H1 (cell line): ENCODE measurements at regions not wholly inside any gene's neighbourhood (a gene's known extent, or its start where the extent isn't known, plus 50 kb on each side); places are given as distances from the start of the nearest gene placed in this dataset.

Source experiments
- CTCF ChIA-PET: fragments of 300-600 bp; sonication (Branson Sonifier 250); formaldehyde crosslinking; loops from one replicate; lab custom pipeline; 2021; ENCODE audit not compliant: partially characterized antibody; lab: Charles Lee
- POLR2A ChIA-PET: fragments of 300-600 bp; sonication (Branson Sonifier 250); formaldehyde crosslinking; loops from one replicate; lab custom pipeline; 2021; ENCODE audit warnings: inconsistent platforms; ENCODE audit not compliant: partially characterized antibody; lab: Charles Lee
- DNase-seq, 2 experiments: peaks; one replicate each; pipeline versions ENCODE4 v3.0.0 to v3.0.0-alpha.2; 2010 to 2022; ENCODE audit warnings: low spot score in 2 of 2, low read depth in 1 of 2, mixed read lengths in 1 of 2
- FAIRE-seq: peaks from 2 replicates; lab custom pipeline; 2011; peaks lifted over from hg19 to GRCh38; lab: Jason Lieb, UNC
- H2AFZ ChIP-seq: 2 replicates; pipeline ENCODE4 v1.8.1; 2012; ENCODE audit warnings: low read length, inconsistent platforms
- H2AK5ac ChIP-seq: 2 replicates; pipeline ENCODE4 v1.6.1; 2013; ENCODE audit warnings: low read depth, low read length
- H2BK120ac ChIP-seq: replicated peaks from 2 replicates; pipeline ENCODE3; 2013; ENCODE audit warnings: low read depth, low read length, inconsistent platforms
- H2BK12ac ChIP-seq: 2 replicates; pipeline ENCODE4 v1.6.1; 2013; ENCODE audit warnings: low read depth, low read length
- H2BK15ac ChIP-seq: 2 replicates; pipeline ENCODE4 v1.6.1; 2013; ENCODE audit warnings: low read length
- H2BK20ac ChIP-seq: 2 replicates; pipeline ENCODE4 v1.6.1; 2013; ENCODE audit warnings: low read length
- H2BK5ac ChIP-seq: 2 replicates; pipeline ENCODE4 v1.6.1; 2013; ENCODE audit warnings: low read depth, low read length
- H3K14ac ChIP-seq: 2 replicates; pipeline ENCODE4 v1.6.1; 2013; ENCODE audit warnings: inconsistent platforms; ENCODE audit not compliant: insufficient read length
- H3K18ac ChIP-seq: 2 replicates; pipeline ENCODE4 v1.6.1; 2013; ENCODE audit warnings: low read length; ENCODE audit errors: extremely low read depth
- H3K23ac ChIP-seq: 2 replicates; pipeline ENCODE4 v1.6.1; 2013; ENCODE audit warnings: inconsistent platforms; ENCODE audit not compliant: insufficient read length
- H3K23me2 ChIP-seq: 2 replicates; pipeline ENCODE4 v1.6.1; 2013; ENCODE audit warnings: low read depth, low read length
- H3K27ac ChIP-seq: 2 replicates; pipeline ENCODE4 v1.6.1; 2011; ENCODE audit warnings: low read depth, low read length, inconsistent platforms
- H3K27me3 ChIP-seq, 4 experiments: replicated peaks in 1 of 4; 1 replicate in 1 of 4; 2 replicates in 3 of 4; pipeline versions ENCODE4 v1.6.1 to v1.8.1; 2011 to 2013; ENCODE audit warnings: low read length in 3 of 4, mild to moderate bottlenecking in 3 of 4, inconsistent platforms in 2 of 4, mixed read lengths in 2 of 4, moderate library complexity in 1 of 4; ENCODE audit not compliant: control insufficient read depth in 3 of 4, insufficient read depth in 3 of 4; ENCODE audit errors: extremely low read depth in 1 of 4
- H3K36me3 ChIP-seq, 4 experiments: 2 replicates each; pipeline versions ENCODE4 v1.6.1 to v1.8.1; 2011 to 2013; ENCODE audit warnings: mild to moderate bottlenecking in 4 of 4, low read length in 3 of 4, moderate library complexity in 2 of 4, control low read depth in 1 of 4, inconsistent platforms in 1 of 4; ENCODE audit not compliant: insufficient read depth in 4 of 4, control insufficient read depth in 2 of 4
- H3K4ac ChIP-seq: replicated peaks from 2 replicates; pipeline ENCODE3; 2013; ENCODE audit warnings: low read length, low read depth, mixed read lengths, inconsistent platforms; ENCODE audit not compliant: insufficient read length
- H3K4me1 ChIP-seq, 4 experiments: replicated peaks in 1 of 4; 1 replicate in 1 of 4; 2 replicates in 3 of 4; pipeline versions ENCODE4 v1.6.1 to v1.8.1; 2011 to 2013; ENCODE audit warnings: low read length in 3 of 4, inconsistent platforms in 2 of 4, mixed read lengths in 1 of 4; ENCODE audit not compliant: insufficient read depth in 4 of 4, control insufficient read depth in 3 of 4
- H3K4me2 ChIP-seq, 2 experiments: 2 replicates each; pipeline versions ENCODE4 v1.6.1 to v1.8.1; 2011 to 2013; ENCODE audit warnings: low read depth in 2 of 2, low read length in 2 of 2, control low read depth in 1 of 2, inconsistent platforms in 1 of 2, mild to moderate bottlenecking in 1 of 2; ENCODE audit not compliant: insufficient read depth in 1 of 2
- H3K4me3 ChIP-seq, 4 experiments: fragments of 200-600, 300-600 bp in 1 of 4; sonication (generic), shearing (Covaris generic), sonication (Bioruptor Twin) in 1 of 4; 2 replicates each; pipeline versions ENCODE4 v1.5.1 to v1.8.1; 2011 to 2016; ENCODE audit warnings: low read length in 4 of 4, low read depth in 3 of 4, control low read depth in 2 of 4, inconsistent platforms in 2 of 4, mild to moderate bottlenecking in 2 of 4, mixed read lengths in 1 of 4, moderate library complexity in 1 of 4; ENCODE audit not compliant: insufficient read depth in 2 of 4; ENCODE audit errors: extremely low read depth in 1 of 4
- H3K56ac ChIP-seq: replicated peaks from 2 replicates; pipeline ENCODE3; 2013; ENCODE audit warnings: low read depth, mild to moderate bottlenecking, mixed read lengths, low read length, inconsistent platforms; ENCODE audit not compliant: insufficient read length
- H3K79me1 ChIP-seq: 2 replicates; pipeline ENCODE4 v1.6.1; 2013; ENCODE audit warnings: low read depth, low read length, control low read depth
- H3K79me2 ChIP-seq, 2 experiments: 2 replicates each; pipeline versions ENCODE4 v1.6.1 to v1.8.1; 2012 to 2013; ENCODE audit warnings: low read length in 2 of 2, mild to moderate bottlenecking in 2 of 2, inconsistent platforms in 1 of 2; ENCODE audit not compliant: insufficient read depth in 2 of 2, control insufficient read depth in 1 of 2
- H3K9ac ChIP-seq, 4 experiments: replicated peaks in 1 of 4; 1 replicate in 1 of 4; 2 replicates in 3 of 4; pipeline versions ENCODE4 v1.6.1 to v1.8.1; 2011 to 2013; ENCODE audit warnings: low read depth in 3 of 4, low read length in 3 of 4, control low read depth in 2 of 4, mild to moderate bottlenecking in 2 of 4, moderate library complexity in 2 of 4, inconsistent platforms in 1 of 4; ENCODE audit errors: extremely low read depth in 1 of 4
- H3K9me3 ChIP-seq, 2 experiments: 2 replicates each; pipeline versions ENCODE4 v1.6.1 to v1.8.1; 2012 to 2013; ENCODE audit warnings: mild to moderate bottlenecking in 2 of 2, moderate library complexity in 2 of 2, control low read depth in 1 of 2, inconsistent platforms in 1 of 2, low read depth in 1 of 2, low read length in 1 of 2, mixed read lengths in 1 of 2; ENCODE audit not compliant: insufficient read depth in 2 of 2
- H4K20me1 ChIP-seq, 2 experiments: replicated peaks in 1 of 2; 2 replicates each; pipeline versions ENCODE3 to v1.8.1; 2011 to 2013; ENCODE audit warnings: inconsistent platforms in 2 of 2, low read length in 2 of 2, mild to moderate bottlenecking in 1 of 2; ENCODE audit not compliant: insufficient read depth in 2 of 2, control insufficient read depth in 1 of 2
- H4K5ac ChIP-seq: 2 replicates; pipeline ENCODE4 v1.6.1; 2013; ENCODE audit warnings: low read length, low read depth, mixed read lengths, inconsistent platforms; ENCODE audit not compliant: insufficient read length
- H4K8ac ChIP-seq: 2 replicates; pipeline ENCODE4 v1.8.0; 2013; ENCODE audit warnings: mild to moderate bottlenecking, moderate library complexity, low read length, inconsistent platforms; ENCODE audit not compliant: insufficient read depth; ENCODE audit errors: extremely low read depth
- H4K91ac ChIP-seq: replicated peaks from 2 replicates; pipeline ENCODE3; 2013; ENCODE audit warnings: low read length, mixed read lengths, inconsistent platforms; ENCODE audit not compliant: insufficient read length
- ASH2L ChIP-seq: fragments of 200-600, 300-600 bp; sonication (generic); IDR thresholded peaks from one replicate; pipeline ENCODE4 v1.7.1; 2017; ENCODE audit warnings: low read length
- BACH1 ChIP-seq: IDR thresholded peaks from 2 replicates; pipeline ENCODE4 v1.6.1; 2012; ENCODE audit warnings: low read length, improper control_type of control experiment
- BCL11A ChIP-seq, 2 experiments: IDR thresholded peaks; one replicate each; pipeline ENCODE4 v1.6.1; 2011; ENCODE audit warnings: low read depth in 2 of 2, low read length in 2 of 2, mild to moderate bottlenecking in 2 of 2
- CBX5 ChIP-seq: fragments of 300-800, 300-1000 bp; sonication (generic); IDR thresholded peaks from 2 replicates; pipeline ENCODE4 v1.7.1; 2016; ENCODE audit warnings: antibody characterized with exemption, low read length, low read depth
- EP300 ChIP-seq, 2 experiments: IDR thresholded peaks; 1 replicate in 1 of 2; 2 replicates in 1 of 2; pipeline ENCODE4 v1.6.1; 2011 to 2012; ENCODE audit warnings: low read depth in 2 of 2, low read length in 2 of 2, mild to moderate bottlenecking in 2 of 2, borderline replicate concordance in 1 of 2, inconsistent platforms in 1 of 2, moderate library complexity in 1 of 2
- GTF2F1 ChIP-seq: IDR thresholded peaks from 2 replicates; pipeline ENCODE4 v1.6.1; 2012; ENCODE audit warnings: low read depth, low read length, improper control_type of control experiment, borderline replicate concordance
- PHF8 ChIP-seq: fragments of 200-600 bp; sonication (generic); conservative IDR thresholded peaks from 2 replicates; pipeline ENCODE4 v1.7.1; 2012; ENCODE audit warnings: low read depth, mild to moderate bottlenecking, inconsistent platforms, low read length, moderate library complexity
- POU5F1 ChIP-seq: IDR thresholded peaks from 2 replicates; pipeline ENCODE4 v1.6.1; 2011; ENCODE audit warnings: low read depth, mild to moderate bottlenecking, low read length, moderate library complexity
- RAD21 ChIP-seq, 2 experiments: IDR thresholded peaks in 1 of 2; conservative IDR thresholded peaks in 1 of 2; 2 replicates each; pipeline ENCODE4 v1.6.1; 2011; ENCODE audit warnings: low read depth in 2 of 2, low read length in 2 of 2, improper control_type of control experiment in 1 of 2, inconsistent platforms in 1 of 2, mild to moderate bottlenecking in 1 of 2, moderate library complexity in 1 of 2
- RXRA ChIP-seq: IDR thresholded peaks from 2 replicates; pipeline ENCODE4 v1.6.1; 2011; ENCODE audit warnings: low read depth, mild to moderate bottlenecking, low read length, moderate library complexity; ENCODE audit not compliant: insufficient read depth
- SIN3A ChIP-seq, 2 experiments: IDR thresholded peaks in 1 of 2; conservative IDR thresholded peaks in 1 of 2; 2 replicates each; pipeline ENCODE4 v1.6.1; 2011 to 2012; ENCODE audit warnings: low read length in 2 of 2, improper control_type of control experiment in 1 of 2, low read depth in 1 of 2, mild to moderate bottlenecking in 1 of 2
- SIX5 ChIP-seq: IDR thresholded peaks from 2 replicates; pipeline ENCODE4 v1.6.1; 2011; ENCODE audit warnings: mild to moderate bottlenecking, low read depth, low read length
- SP4 ChIP-seq: IDR thresholded peaks from 2 replicates; pipeline ENCODE4 v1.6.1; 2012; ENCODE audit warnings: low read length, inconsistent platforms
- SRF ChIP-seq: IDR thresholded peaks from 2 replicates; pipeline ENCODE4 v1.6.1; 2011; ENCODE audit warnings: mild to moderate bottlenecking, low read depth, low read length, moderate library complexity
- SUZ12 ChIP-seq: fragments of 200-600 bp; sonication (generic); IDR thresholded peaks from 2 replicates; pipeline ENCODE4 v1.6.1; 2012; ENCODE audit warnings: mild to moderate bottlenecking, inconsistent platforms, low read length, moderate library complexity, mixed read lengths
- WGBS, 2 experiments: shearing (Covaris generic) in 1 of 2; methylation state at CpG; one replicate each; pipeline versions ENCODE4 v1.1.6 to v1.1.7; 2013 to 2015; ENCODE audit warnings: low lambda C conversion rate in 2 of 2, mixed read lengths in 2 of 2, inconsistent platforms in 1 of 2, low coverage in 1 of 2, missing lambda C conversion rate in 1 of 2; ENCODE audit not compliant: insufficient replicate concordance in 2 of 2, insufficient coverage in 1 of 2, insufficient read length in 1 of 2; ENCODE audit errors: extremely low coverage in 1 of 2, missing lambda C conversion rate in 1 of 2; 5-methylcytosine and 5-hydroxymethylcytosine counted together

DNA sequence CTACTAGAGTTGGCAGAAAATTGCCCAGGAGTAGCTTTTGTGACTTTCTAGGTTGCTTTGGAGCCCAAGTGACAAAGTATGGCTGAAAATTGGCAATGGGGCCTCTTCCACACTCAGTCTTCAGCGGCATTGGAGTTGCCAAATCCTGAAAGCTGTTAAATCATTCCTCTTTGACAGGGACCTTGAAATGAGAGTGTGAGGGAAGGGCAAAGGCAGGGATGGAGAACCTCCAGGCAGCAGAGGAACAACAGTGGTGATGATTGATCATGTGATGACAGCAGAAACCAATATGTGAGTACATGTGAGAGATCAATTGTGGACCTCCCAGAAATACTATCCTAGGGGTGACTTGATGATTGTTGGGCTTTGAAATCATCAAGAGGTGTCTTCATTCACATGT, 393.9 kb downstream of the KIF16B start:
- no peaks in the 10 kb centered on the region for H3K27me3 ChIP-seq
- H2BK12ac ChIP-seq, result no peak overlapping the region
- no peak overlapping the region for H2AFZ ChIP-seq
- H2AK5ac ChIP-seq, result no peak overlapping the region
- no peak overlapping the region for H2BK5ac ChIP-seq
- H3K4me1 ChIP-seq, result no peaks in the 10 kb centered on the region
- WGBS, 2 experiments, result 44% methylated on average over 1 of the region's 1 CpG; no CpG with 5 or more reads in 1 of the 2 experiments
- no peak overlapping the region for H4K8ac ChIP-seq
- no peak overlapping the region for H3K56ac ChIP-seq
- no peaks in the 10 kb centered on the region for H3K23me2 ChIP-seq
- FAIRE-seq (no peak), DNase-seq (no peak)
- H3K18ac ChIP-seq, result no peak overlapping the region
- no peaks in the 10 kb centered on the region for H3K79me2 ChIP-seq
- no peak overlapping the region for H3K9ac ChIP-seq
- no peak overlapping the region for H4K91ac ChIP-seq
- ChIA-PET POLR2A (no interaction called here), CTCF (interaction anchor here (1.1 to 1.2 kb wide), 2 partner anchors 11 to 14 kb away, joined by 3 read pairs; no protein-coding TSS in a partner anchor)
- no peak overlapping the region for H2BK20ac ChIP-seq
- no peak overlapping the region for H3K14ac ChIP-seq
- no peak overlapping the region for H2BK15ac ChIP-seq
- no peak overlapping the region for H3K4me2 ChIP-seq
- no peak overlapping the region for H3K23ac ChIP-seq
- no peak overlapping the region for H3K4me3 ChIP-seq
- H3K9me3 ChIP-seq, result no peaks in the 10 kb centered on the region
- H4K20me1 ChIP-seq, result no peaks in the 10 kb centered on the region
- no peaks in the 10 kb centered on the region for H3K36me3 ChIP-seq
- H3K27ac ChIP-seq, result no peak overlapping the region
- H3K79me1 ChIP-seq, result no peaks in the 10 kb centered on the region
- no peak overlapping the region for H2BK120ac ChIP-seq
- H3K4ac ChIP-seq, result no peak overlapping the region
- no peak overlapping the region for H4K5ac ChIP-seq
- no peak for TF ChIP-seq SUZ12
- TF ChIP-seq PHF8, result no peak
- no peak for TF ChIP-seq GTF2F1
- TF ChIP-seq SIX5, result no peak
- no peak for TF ChIP-seq BCL11A (IDR thresholded peaks at IDR 0.05; ENCODE audit: low read depth in 2 of 2, low read length in 2 of 2)
- no peak for TF ChIP-seq RAD21 (IDR thresholded peaks at IDR 0.05 in 1 of 2, conservative IDR thresholded peaks at IDR 0.05 in 1 of 2; ENCODE audit: low read depth in 2 of 2, low read length in 2 of 2)
- no peak for TF ChIP-seq RXRA
- TF ChIP-seq ASH2L, result no peak
- no peak for TF ChIP-seq POU5F1
- TF ChIP-seq SRF, result no peak
- TF ChIP-seq CBX5, result no peak
- TF ChIP-seq BACH1, result no peak
- no peak for TF ChIP-seq SIN3A (conservative IDR thresholded peaks at IDR 0.05 in 1 of 2, IDR thresholded peaks at IDR 0.05 in 1 of 2; ENCODE audit: low read depth in 1 of 2, low read length in 2 of 2)
- no peak for TF ChIP-seq SP4
- no peak for TF ChIP-seq EP300 (IDR thresholded peaks at IDR 0.05; ENCODE audit: borderline replicate concordance in 1 of 2, low read depth in 2 of 2, low read length in 2 of 2)
